Islet of Langerhans (tissue), 1 donor: ENCODE measurements at regions not wholly inside any gene's neighbourhood (a gene's known extent, or its start where the extent isn't known, plus 50 kb on each side); places are given as distances from the start of the nearest gene placed in this dataset.
"Not testable (repeated sequence)": the region's sequence is repeated elsewhere in the genome, so short reads cannot be mapped to it uniquely, and the experiment has no call there.

Experiments
- FAIRE-seq: peaks from one replicate; lab custom pipeline; 2011; peaks lifted over from hg19 to GRCh38; lab: Jason Lieb, UNC

GRCh38 chr13:26887594-26887993, 127.0 kb upstream of the GPR12 start:
- FAIRE-seq: no peak

DNA sequence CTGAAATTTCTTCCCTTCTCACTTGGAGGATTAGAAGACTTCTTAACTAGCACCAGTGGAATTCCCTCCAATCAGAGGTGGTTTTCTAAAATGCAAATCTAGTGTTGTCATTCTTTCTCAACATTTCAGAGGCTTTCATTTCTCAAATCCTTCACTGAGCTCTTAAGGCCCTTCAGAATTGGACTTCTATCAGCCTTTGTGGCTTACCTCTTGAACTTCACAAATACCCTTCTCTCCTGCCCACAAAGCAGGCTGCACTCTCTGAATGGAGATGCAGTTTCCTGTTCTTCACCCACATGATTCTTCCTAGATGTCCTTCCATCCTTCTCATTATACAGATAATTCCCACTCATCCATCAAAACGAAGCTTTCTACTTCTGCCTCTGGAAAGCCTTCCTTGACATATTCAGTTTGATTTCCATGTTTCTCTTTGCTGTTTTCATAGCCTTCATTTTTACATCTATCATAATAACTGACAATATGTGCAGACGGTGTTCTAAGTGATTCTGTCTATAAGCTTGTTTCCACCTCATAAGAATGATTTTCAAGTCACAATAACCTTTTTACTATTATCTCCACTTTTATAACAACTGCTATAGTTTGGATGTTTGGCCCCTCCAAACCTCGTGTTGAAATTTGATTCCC, 123.1 kb upstream of the GPR12 start:
- no peak for FAIRE-seq

GRCh38 chr13:26882731-26883130, 122.1 kb upstream of the GPR12 start:
- no peak for FAIRE-seq

- FAIRE-seq: no peak
These were observed 120.6 kb upstream of the GPR12 start for GRCh38 chr13:26881154-26881553.

DNA sequence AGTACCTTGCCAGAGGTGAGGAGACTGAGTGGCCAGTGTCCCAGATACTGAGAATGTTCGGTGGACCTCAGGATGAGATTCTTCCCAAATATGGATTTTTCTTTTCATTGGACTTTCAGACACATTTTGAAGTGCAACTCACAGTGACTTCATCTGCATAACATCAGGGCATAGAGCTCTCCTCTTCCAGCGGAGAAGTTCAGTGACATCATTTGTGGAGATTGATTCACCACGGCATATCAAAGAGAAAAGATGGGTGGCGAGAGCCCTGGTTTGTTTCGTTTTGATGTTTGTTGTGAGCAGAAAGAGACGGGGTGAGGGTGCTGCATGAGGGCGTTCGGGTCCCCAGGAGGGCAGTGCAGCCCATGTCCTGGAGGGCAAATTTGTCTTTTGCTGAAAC, 120.1 kb upstream of the GPR12 start:
- no peak for FAIRE-seq

- no peak for FAIRE-seq
These were observed 117.9 kb upstream of the GPR12 start for GRCh38 chr13:26878438-26878837.

GRCh38 chr13:26873386-26873698, 112.8 kb upstream of the GPR12 start:
- FAIRE-seq: no peak

DNA sequence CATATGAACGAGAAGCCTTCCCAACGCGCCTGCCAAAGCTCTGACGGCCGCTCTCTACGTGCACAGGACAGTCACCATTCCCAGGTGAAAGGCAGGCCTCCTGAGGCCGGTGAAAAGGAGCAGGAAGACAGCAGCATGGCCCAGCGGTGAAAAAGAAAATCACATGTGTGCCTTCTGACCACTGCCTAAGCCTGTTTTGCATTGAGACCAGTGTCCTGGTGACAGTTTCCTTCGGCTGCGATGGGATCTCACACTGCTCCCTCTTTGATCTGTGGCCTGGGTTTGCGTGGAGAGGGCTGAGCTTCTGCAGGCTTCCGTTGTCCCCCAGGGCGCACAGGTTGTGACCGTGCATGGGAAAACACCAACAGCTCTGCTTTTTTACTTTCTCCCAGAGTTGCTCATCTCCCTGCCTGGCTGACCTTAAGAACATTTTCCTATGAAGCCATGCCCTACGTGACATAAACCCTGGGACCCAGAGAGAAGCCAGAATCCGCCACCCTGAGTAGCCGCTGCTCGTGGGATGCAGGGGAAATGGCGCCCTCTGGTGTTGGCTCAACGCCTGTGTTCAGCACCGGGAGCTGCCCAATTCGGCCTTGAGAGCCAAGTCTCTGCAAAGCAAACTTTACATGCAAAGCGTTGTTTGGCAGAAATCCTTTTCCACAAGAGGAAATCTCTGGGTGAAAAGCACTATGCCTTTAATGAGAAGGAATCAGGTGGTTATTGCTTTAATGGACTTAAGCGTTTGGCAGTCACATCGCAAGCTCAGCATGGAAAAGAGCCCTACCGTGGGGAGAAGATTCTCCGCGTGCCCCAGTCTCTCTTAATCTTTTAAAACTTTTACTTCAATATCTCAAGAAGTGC, 112.2 kb upstream of the GPR12 start:
- FAIRE-seq: no peak

GRCh38 chr13:26867451-26868091, 107.0 kb upstream of the GPR12 start:
- no peak for FAIRE-seq

GRCh38 chr13:26864576-26864975, 104.0 kb upstream of the GPR12 start:
- FAIRE-seq: no peak

DNA sequence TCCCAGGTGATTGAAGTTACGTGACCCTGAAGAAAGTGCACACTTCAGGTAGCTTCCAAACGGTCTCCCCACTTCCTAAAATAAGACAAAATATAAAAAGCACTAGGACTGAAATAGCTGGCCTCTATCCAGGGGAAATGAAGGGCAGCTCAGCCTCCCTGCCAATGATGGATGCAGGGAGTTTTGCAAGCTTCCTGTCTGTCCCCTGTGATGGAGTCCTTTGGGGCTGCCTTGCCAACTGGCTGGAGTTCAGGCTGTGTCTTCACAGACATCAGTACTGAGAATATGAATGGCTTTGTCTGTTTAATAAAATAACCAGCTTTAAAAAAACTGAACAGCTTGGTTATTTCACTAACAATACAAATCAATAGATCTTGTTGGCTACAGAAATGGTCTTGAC, 101.4 kb upstream of the GPR12 start:
- no peak for FAIRE-seq

GRCh38 chr13:26855921-26856320, 95.3 kb upstream of the GPR12 start:
- FAIRE-seq: no peak

DNA sequence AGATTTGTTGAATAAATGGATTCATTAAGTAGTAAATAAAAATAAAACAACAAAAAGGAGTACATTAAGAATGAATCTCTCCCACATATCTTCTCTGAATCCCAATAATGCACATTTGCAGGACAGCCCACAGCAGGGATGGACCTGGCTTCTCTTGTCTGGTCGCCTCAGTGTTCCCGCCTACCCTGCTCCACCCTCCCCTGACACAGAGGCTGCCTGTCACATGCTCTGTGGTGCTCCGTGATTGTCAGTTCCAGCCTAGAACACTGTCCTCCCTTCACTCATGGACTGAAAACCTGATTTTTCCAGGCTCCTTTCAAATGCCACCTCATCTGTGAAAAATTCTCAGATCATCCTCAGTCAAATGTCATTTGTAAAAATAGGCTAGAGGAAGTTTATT, 94.5 kb upstream of the GPR12 start:
- FAIRE-seq: no peak

- FAIRE-seq: no peak
These were observed 92.7 kb upstream of the GPR12 start for GRCh38 chr13:26853323-26853722.

GRCh38 chr13:26847281-26847680, 86.7 kb upstream of the GPR12 start:
- FAIRE-seq: no peak

- not testable (repeated sequence) for FAIRE-seq
These were observed 84.5 kb upstream of the GPR12 start for GRCh38 chr13:26845063-26845462.

DNA sequence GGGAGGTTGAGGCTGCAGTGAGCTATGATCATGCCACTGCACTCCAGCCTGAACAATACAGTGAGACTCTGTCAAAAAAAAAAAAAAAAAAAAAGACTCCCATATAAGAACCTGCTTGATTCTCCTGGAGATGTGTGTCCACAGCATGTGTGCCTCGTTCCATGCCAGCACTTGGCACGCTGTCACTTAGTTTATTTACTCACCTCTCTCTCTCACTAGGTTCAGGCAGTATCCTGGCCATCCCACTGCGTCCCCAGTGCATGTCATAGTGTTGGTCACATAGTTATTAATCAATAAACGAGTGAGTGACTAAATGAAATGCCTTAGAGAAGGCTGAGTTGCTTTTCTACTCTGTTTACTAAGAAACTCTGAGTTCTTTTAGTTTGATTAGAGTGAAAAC, 79.1 kb upstream of the GPR12 start:
- FAIRE-seq: no peak

- no peak for FAIRE-seq
These were observed 78.2 kb upstream of the GPR12 start for GRCh38 chr13:26838821-26839220.

DNA sequence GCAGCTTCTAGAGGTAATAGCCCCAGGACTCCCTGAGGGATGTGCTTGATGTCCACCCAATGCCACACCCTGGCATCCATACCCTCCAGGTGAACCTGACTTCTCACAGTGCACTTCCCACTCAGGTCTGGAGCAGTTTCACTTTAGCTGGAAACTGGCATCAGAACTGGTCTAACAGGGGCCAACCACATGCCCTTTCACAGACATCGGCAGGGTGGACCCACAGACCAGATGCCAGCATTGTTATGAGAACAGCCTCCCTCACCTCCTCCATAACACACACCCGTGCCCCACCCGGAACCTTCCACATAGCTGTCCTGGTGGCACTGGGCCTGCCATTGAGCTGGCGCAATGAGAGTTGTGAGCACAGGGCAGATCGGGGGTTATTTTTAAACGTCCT, 77.4 kb upstream of the GPR12 start:
- FAIRE-seq: no peak

GRCh38 chr13:26837102-26837501, 76.5 kb upstream of the GPR12 start:
- no peak for FAIRE-seq

- FAIRE-seq: no peak
These were observed 76.0 kb upstream of the GPR12 start for GRCh38 chr13:26836626-26837025.

- FAIRE-seq: no peak
These were observed 74.1 kb upstream of the GPR12 start for GRCh38 chr13:26834646-26835045.

- FAIRE-seq: no peak
These were observed 70.8 kb upstream of the GPR12 start for GRCh38 chr13:26831336-26831908.
